ENCODE measurements at regions not wholly inside any gene's neighbourhood (a gene's known extent, or its start where the extent isn't known, plus 50 kb on each side); places are given as distances from the start of the nearest gene placed in this dataset.

- no peak for DNase-seq (ENCODE audit: low spot score)
- ATAC-seq (ENCODE audit: low FRiP score), result no peak
- TF ChIP-seq CTCF (IDR thresholded peaks at IDR 0.05), result no peak
Observed at GRCh38 chr1:234838182-234838581, 228.2 kb upstream of the IRF2BP2 start.

GRCh38 chr1:234837713-234838112, 227.7 kb upstream of the IRF2BP2 start:
- ATAC-seq (ENCODE audit: low FRiP score) (no peak), DNase-seq (ENCODE audit: low spot score) (no peak)
- TF ChIP-seq CTCF (IDR thresholded peaks at IDR 0.05), result no peak

GRCh38 chr1:234836776-234837357, 226.9 kb upstream of the IRF2BP2 start:
- DNase-seq (ENCODE audit: low spot score) (no peak), ATAC-seq (ENCODE audit: low FRiP score) (no peak)
- no peak for TF ChIP-seq CTCF (IDR thresholded peaks at IDR 0.05)

GRCh38 chr1:234836045-234836681, 226.2 kb upstream of the IRF2BP2 start:
- no peak for TF ChIP-seq CTCF (IDR thresholded peaks at IDR 0.05)
- DNase-seq (ENCODE audit: low spot score) (no peak), ATAC-seq (ENCODE audit: low FRiP score) (no peak)

- DNase-seq (ENCODE audit: low spot score) (no peak), ATAC-seq (ENCODE audit: low FRiP score) (no peak)
- TF ChIP-seq CTCF (IDR thresholded peaks at IDR 0.05), result no peak
Observed at GRCh38 chr1:234835239-234835638, 225.3 kb upstream of the IRF2BP2 start.

GRCh38 chr1:234833646-234834045, 223.7 kb upstream of the IRF2BP2 start:
- no peak for TF ChIP-seq CTCF (IDR thresholded peaks at IDR 0.05)
- DNase-seq (ENCODE audit: low spot score), result no peak
- ATAC-seq (ENCODE audit: low FRiP score), result no peak

- no peak for TF ChIP-seq CTCF (IDR thresholded peaks at IDR 0.05)
- ATAC-seq (ENCODE audit: low FRiP score) (no peak), DNase-seq (ENCODE audit: low spot score) (no peak)
Observed at GRCh38 chr1:234833118-234833517, 223.1 kb upstream of the IRF2BP2 start.
